Inferior parietal cortex (tissue), 1 donor: ENCODE measurements at regions not wholly inside any gene's neighbourhood (a gene's known extent, or its start where the extent isn't known, plus 50 kb on each side); places are given as distances from the start of the nearest gene placed in this dataset.
"Not testable (repeated sequence)": the region's sequence is repeated elsewhere in the genome, so short reads cannot be mapped to it uniquely, and the experiment has no call there.

ENCODE experiments used
- DNase-seq: peaks from one replicate; pipeline ENCODE4 v3.0.0-alpha.2; 2016; ENCODE audit errors: extremely low spot score

DNA sequence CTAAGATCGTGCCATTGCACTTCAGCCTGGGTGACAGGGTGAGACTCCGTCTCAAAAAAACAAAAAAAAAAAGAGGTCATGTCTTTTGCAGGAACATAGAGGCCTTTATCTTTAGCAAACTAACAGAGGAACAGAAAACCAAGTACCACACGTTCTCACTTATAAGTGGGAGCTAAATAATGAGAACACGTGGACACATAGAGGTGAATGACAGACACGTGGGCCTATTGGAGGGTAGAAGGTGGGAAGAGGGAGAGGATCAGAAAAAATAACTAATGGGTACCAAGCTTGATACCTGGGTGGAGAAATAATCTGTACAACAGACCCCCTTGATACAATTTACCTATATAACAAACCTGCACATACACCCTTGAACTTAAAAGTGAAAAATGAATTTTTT, 401.4 kb upstream of the NAALADL2 start:
- no peak for DNase-seq

DNA sequence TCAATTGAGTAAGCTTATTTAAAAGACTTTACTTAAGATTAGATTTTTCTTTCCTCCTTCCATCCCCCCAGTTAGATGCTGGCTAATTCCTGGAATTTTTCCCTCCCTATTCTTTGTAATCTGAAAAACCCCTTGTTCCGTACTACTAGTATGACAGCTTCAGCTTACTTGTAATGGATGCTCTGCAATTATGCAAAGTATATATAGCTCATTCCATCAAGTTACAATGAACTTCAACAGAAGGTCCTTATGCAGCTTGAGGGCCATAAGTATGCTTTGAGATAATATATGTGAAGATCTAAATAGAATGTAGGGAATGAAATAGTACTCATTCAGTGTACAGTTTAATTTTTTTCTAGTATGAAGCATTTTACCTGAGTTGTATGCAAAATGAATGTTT, 398.3 kb upstream of the NAALADL2 start:
- DNase-seq: no peak

DNA sequence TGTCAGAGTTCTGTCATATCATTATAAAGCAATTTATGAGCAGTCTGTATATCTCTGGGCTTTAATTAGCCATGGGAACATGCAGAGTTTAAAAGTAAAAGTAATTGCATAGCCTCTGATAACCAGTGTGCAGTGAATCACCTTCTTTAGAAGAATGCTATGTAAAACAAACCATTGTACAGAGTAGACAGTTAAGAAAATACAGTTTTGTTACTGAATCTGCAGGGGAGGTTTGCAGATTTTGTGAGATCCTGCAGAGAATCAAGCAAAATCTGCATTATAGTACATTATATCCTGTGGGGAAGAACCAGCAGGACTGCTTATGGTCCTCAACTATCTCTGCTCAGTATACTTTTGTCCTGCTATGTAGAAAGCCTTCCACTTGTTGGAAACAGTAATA, 396.2 kb upstream of the NAALADL2 start:
- DNase-seq: no peak

DNA sequence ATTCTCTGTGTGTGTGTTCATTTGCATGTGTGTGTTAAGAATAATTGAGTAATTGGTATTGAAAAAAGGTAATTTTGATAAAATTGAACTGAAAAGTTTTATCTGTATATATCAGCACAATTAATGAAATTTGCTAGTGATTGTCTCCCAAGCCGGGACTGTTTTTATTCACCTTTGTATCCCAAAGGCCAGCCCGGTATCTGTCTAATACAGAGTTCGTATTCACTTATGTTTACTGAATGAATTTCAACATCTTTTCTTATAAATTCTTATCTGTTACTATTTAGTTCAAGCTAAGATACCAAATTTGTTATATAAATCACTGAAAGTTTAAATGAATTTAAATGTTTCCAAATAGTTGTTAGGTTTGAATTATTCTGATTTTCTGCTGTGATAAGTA, 394.0 kb upstream of the NAALADL2 start:
- no peak for DNase-seq

DNA sequence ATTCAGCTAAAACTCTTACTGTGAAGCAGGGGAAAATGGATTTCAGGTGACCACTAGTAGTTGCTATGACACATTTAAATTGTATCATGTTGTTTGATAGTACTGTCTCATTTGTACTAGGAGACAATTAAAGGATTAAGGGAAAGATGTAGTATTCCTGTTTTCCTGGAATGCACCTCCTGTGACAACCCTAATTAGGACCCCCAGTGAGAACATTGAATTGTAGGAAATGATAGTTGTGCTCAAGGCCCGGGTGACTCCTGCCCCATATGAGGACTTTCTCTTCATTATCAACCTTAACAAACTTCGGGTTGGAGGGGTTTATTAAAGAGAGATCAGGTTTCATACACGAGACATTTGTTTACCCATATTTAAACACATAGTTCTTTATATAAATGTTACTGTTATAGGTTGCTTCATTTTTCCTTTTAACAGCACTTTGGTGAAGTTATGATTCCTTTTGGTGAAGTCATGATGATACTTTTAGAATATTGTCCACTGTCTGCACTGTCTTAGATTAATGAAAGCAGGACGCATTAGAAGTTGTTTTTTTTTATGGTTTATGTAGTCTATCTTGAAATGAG, 392.6 kb upstream of the NAALADL2 start:
- DNase-seq: no peak

DNA sequence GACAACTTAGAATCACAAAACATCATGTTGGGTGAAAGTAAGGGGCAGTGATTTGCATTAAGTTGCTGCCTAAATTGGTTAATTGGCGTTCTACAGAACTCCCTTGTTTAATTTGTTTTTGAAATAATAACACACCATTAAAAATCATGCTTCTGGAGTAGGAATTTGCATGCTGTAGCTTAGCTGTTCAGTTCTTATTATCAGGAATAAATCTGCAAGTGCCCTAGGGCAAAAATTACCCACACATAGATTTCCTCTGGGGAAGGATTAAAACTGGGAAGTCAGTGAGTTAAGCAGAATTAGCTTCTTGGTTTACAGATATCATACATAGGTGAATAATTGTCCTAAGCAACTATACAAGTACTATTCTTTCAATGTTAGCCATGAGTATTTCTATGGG, 381.6 kb upstream of the NAALADL2 start:
- no peak for DNase-seq

DNA sequence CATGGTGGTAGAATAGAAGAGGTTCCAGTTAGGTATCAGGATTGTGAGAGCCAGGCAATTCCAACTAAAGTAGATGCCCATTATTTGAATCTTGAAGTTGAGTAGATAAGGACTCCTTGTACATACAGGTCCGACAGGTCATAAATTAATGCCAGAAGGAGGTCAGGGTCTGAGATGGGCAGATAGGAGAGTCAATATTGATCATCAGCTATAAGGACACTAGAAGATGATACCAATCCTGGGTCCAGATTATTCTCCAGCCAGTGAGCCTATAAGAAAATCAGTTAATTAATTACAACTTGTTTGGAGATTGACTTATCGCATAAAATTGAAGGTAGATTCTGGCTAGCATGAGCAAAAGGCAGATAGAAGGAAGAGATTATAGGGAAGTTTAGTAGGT, 378.4 kb upstream of the NAALADL2 start:
- no peak for DNase-seq

DNA sequence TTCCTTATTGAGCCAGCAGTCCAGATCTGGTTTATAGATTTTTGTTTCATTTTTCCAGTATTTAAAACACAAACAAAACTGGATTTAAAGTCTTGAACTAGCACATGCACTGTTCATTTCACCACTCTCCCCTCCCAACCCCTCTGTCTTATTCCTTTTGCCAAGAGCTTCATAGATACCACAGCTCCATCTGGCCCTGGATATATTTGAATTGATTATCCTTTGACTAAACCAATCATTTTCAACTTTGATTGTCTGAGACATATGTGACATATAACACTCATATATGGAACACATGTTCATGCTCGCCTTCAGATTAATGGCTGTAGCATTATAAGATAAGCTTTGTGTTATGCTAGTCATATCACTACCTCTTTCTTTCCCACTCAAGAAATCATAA, 376.6 kb upstream of the NAALADL2 start:
- DNase-seq: no peak

DNA sequence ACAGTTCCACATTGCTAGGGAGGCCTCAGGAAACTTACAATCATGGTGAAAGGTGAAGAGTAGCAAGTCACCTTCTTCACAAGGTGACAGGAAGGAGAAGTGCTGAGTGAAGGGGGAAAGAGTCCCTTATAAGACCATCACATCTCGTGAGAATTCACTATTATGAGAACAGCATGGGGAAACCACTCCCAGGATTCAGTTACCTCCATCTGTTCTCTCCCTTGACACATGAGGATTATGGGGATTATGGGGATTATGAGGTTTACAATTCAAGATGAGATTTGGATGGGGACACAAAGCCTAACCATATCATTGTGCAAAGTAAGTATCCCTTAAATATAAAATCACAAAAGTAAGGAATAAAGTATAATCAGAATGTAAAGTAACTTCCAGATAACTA, 375.9 kb upstream of the NAALADL2 start:
- DNase-seq: no peak

DNA sequence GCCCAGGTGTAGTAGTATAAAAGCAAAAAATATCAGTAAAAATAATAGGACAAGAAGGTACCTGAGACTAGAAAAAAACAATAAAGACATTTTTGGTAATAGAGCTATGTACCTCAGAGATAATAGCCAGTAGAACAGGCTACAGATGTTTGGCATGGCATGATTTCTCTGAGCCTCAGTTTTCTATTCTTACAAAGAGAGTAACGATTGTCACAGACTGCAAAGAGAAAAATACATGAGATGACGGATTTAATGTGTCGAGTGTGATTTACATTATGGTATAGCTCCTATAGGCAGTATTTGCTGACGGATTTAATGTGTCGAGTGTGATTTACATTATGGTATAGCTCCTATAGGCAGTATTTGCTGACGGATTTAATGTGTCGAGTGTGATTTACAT, 375.3 kb upstream of the NAALADL2 start:
- not testable (repeated sequence) for DNase-seq

DNA sequence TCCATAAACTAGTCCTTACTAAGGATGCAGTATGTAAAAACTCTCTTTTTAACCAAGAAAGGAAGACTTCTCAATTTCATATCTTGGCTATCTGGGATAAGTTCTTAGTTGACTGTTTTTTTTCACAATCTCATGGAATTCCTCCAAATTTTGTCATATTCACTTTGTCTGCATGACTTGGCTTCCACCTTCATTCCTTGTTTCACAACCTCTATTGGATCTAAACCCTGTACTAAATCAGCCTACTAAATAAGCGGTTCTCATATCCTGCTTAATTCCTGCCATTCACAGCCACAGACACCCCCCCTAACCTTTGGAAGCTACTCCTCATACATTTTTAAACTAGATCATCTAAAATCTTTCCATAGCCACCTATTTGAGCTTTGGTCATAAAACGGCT, 370.6 kb upstream of the NAALADL2 start:
- DNase-seq: no peak

DNA sequence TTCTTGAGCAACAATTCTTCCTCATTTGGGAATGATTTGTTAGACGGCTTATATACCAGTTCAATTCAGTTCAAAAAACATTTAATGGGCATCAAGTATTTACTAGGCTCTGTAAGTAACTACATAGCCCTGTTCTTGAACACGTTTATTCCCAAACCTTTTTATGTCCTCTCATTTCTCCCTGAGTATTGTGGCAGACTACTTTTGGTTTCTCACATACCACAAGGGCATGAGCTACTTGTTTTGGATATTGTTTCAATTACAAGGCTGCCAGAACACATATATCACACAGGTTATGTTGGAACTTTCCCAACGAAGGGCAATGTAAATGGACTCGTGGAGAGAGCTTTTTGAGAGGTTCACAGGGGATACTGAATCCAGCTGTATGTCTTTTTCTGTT, 363.8 kb upstream of the NAALADL2 start:
- DNase-seq: no peak

DNA sequence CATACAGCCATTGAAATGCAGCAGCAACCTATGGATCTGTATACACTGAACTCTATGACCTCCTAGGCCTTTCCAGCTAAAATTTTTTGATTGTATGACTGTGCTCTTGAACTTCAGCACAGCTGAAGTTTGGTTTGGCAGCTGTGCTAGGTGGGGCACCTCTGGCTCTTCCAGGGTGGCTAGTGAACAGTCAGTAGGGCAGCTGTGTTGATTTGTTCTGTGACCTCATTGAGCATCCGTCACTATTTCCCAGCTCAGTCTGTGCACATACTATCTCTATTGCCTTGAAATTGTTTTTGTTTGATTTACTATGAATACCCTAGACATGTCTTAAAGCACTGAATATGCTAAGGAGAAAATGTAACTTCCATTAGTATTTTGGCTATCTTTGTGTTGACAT, 363.2 kb upstream of the NAALADL2 start:
- DNase-seq: no peak

DNA sequence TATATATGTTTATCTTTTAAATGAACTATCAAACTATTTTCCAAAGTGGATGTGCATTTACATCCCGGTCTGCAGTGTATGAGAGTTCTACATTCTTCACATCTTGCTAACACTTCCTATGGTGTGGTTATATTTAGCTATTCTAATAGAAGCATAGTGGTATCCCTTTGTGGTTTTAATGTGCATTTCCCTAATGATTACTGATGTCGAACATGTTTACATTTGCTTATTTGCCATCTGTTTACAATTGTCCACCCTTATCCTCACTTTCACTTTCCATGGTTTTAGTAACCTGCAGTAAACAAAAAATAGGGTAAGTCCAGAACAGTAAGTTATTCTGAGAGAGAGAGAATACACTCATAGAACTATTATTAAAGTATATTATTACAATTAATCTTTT, 360.5 kb upstream of the NAALADL2 start:
- DNase-seq: no peak

DNA sequence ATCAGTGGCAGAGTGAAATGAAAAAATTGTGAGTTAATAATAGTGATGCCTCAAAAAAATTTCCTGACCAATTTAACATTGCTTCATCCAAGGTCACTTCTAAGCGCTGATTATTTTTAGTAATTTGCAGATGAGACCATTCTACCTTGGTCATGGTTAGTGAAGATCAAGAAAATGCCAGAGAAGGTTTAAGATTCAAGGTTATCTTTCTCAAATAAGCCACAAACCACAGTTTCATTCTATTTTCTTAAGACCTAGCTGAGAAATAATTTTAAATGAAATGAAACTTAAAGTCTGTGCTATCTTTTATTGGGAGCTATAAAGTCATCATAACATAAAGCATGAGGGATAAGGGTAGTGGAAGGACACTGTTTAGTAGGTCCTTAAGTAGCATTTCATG, 353.9 kb upstream of the NAALADL2 start:
- DNase-seq: no peak

DNA sequence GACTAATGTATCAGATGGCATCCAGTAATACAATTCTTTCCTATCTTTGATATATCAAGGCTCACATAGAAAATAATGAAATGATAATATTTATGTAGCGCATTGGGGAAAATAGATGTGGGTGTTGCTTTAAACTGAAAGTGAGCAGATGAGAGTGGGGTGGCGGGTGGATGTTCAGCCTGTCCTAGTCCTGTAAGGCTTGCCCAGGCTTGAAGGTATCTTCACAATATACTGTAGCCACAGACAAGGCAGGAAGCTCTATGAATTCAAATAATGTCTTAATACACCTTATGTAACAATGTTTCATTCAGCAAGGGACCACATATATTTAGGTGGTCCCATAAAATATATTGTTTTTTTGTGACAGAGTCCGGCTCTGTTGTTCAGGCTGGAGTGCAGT, 334.9 kb upstream of the NAALADL2 start:
- no peak for DNase-seq

DNA sequence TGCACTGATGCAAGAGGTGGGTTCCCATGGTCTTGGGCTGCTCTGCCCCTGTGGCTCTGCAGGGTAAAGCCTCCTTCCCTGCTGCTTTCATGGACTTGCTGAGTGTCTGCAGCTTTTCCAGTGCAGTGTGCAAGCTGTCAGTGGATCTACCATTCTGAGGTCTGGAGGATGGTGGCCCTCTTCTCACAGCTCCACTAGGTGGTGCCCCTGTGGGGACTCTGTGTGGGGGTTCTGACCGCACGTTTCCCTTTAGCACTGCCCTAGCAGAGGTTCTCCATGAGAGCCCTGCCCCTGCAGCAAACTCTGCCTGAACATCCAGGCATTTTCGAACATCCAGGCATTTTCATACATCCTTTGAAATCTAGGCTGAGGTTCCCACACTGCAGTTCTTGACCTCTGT, 329.8 kb upstream of the NAALADL2 start:
- no peak for DNase-seq

DNA sequence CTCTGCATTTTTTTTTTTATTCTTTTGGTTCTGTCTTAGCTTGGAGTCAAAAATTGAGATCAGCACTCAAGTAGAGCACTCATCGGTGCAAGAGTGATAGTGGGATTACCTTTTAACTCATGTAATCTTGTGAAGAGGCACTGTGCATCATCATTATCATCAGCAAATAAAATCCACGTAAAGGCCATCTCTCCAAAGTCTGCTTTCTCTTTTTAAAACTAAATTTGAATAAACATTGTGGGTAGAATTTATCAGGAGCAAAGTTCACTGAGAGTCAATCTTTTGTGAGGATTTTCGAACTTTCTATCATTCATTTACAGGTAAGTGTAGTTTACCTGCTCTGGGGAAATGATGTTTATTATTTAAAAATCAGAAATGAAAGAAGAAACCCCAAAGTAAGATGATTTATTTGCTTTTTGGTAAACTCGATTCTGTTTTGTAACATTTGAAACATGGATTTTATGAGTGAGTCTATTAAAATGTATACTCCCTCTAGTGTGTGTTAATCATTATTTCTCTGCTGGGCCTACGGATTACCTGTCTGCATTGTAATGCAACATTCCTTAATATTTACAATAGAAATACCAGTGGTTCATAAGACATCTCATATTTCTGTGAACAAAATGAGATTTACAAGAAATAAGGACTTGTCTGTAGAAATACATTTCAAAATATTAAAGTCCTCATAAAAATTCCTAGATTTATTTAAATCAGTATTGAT, 327.7 kb upstream of the NAALADL2 start:
- DNase-seq: no peak

DNA sequence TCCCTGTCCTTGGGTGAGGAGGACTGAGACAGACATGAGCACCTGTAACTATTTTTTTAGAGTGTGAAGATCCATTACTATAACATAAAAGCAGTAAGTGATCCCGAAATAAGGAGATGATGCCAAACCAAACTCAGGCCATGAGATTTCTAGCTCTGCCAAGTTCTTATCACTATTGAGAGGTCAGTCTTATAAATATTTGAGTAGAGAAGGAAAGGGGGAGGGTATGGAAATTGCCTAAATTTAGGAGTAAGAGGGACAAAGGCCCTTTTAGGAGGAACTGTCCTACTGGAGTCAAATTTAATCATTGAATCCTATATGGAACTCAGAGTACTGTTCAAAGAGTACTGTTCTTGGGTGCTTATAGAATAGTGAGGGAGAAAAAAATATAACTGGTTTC, 326.9 kb upstream of the NAALADL2 start:
- DNase-seq: no peak

DNA sequence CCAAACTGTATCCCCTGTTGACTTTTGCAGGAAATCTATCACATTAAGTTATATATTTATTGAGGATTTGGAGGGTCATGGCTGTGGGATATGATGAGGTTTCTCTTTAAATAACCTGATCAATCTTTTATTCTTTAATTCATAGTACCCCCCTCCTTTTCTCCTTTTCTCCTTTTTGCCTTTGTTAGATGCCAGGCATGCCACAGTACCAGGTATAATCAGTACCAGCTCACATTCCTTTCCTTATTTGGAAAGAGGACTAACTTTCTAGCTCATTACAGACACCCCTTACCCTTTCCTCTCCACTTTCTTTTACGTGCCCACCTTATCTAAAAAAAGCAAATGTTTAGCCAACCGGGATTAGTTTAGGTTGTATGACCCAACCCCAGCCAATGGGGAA, 326.4 kb upstream of the NAALADL2 start:
- no peak for DNase-seq

DNA sequence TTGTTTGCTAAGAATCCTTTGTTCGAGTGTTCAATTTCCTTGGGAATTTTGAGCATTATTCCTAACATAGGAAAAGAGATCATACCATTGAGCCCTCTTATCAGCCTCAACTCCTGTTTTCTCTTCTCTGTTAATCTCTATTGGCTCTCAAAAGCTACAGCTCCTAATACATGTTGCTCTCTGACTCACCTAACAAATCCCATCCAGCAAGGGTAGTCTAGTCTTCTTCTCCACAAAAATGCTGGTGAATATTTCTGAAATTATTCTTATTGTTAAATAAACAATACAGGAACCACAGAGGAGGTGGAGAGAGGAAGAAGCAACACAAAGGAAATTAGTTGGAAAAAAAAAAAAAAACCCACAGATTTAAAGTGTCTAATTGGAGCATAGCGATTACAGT, 325.8 kb upstream of the NAALADL2 start:
- no peak for DNase-seq

DNA sequence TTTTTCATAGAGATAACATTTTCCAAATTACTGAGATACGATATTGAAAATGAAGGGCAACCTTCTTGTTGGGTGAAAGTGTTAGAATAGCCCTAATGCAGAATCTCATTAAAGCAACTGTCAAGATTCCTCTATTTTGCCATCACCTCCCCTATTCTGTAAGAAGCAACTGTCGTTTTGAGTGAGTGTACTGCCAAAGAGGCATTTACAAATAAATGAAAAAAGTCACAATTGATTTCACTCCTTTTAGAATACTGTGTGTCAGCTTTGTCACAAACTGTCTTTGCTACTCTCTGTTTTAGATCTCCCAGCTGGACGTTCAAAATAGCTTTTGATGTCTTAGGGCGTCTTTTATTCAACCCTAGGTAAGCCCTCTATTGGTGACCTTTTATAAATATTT, 322.8 kb upstream of the NAALADL2 start:
- no peak for DNase-seq

DNA sequence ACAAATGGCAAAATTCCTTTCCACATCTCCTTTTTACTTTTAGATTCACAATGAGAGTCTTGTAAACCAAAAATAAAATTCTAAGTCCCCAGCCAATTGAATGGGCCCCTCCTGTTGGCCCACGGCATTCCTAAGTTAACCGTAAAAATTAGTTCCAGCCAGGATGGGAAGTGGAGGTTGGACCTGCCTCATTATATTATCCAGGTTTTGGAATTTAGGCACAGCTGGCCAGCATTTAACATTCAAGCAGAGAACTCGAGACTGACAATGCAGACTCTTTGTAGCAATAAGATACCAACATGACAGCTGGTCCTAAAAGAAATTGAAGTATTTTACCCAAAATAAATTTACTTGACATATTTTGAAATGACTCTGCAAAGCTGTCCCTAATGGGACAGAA, 321.0 kb upstream of the NAALADL2 start:
- DNase-seq: no peak
